Cardiac muscle cell (in vitro differentiated cells and primary cell): ENCODE measurements at regions not wholly inside any gene's neighbourhood (a gene's known extent, or its start where the extent isn't known, plus 50 kb on each side); places are given as distances from the start of the nearest gene placed in this dataset.
A peak's percentile ranks its signal among the peaks of the same experiment; 100 is the strongest.

ENCODE experiments used
- DNase-seq, 2 donors: peaks; one replicate each; pipeline versions ENCODE4 v3.0.0 to v3.0.0-alpha.2; 2010 to 2017; ENCODE audit warnings: low read depth in 1 of 2, low spot score in 1 of 2
- H3K27ac ChIP-seq: fragments of 200-600 bp; sonication (generic); 2 replicates; pipeline ENCODE4 v1.5.1; 2016
- H3K27me3 ChIP-seq: fragments of 200-600 bp; sonication (generic); 2 replicates; pipeline ENCODE4 v1.6.0; 2016; ENCODE audit warnings: control low read depth
- H3K36me3 ChIP-seq: fragments of 200-600 bp; sonication (generic); 2 replicates; pipeline ENCODE4 v1.5.1; 2016; ENCODE audit warnings: control low read depth
- H3K4me1 ChIP-seq: fragments of 200-600 bp; sonication (generic); 2 replicates; pipeline ENCODE4 v1.8.1; 2017; ENCODE audit warnings: low read depth, mild to moderate bottlenecking, mixed run types
- H3K4me3 ChIP-seq: fragments of 200-600 bp; sonication (generic); 2 replicates; pipeline ENCODE4 v1.5.1; 2016; ENCODE audit warnings: mild to moderate bottlenecking
- H3K9me3 ChIP-seq: fragments of 200-600 bp; sonication (generic); 2 replicates; pipeline ENCODE4 v1.5.1; 2017; ENCODE audit warnings: low read depth, mild to moderate bottlenecking, control low read depth
- TF ChIP-seq, protein P1 (sequence below): IDR thresholded peaks from 2 replicates; pipeline ENCODE4 v1.5.1; 2012; ENCODE audit warnings: low read depth, mild to moderate bottlenecking, low read length

DNA sequence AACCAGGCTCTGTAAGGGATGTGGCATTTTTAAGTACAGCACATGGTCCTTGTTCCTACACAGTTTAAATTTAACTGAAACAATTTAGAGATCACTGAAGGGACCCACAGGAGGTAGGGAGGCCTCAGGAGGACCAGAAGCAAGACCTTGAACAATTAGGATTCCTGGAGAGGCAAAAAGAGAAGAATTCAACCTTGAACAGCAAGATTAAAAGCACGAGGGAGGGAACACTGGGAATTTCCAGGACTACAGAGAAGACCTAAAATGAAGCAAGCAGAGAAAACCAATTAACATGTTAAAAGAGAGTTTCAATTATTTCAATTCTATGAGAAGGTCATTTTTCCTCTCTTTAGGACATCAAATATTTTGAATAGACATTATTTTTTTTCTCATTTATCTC, 160.3 kb downstream of the KCTD12 start:
- Histone ChIP-seq H3K4me1 (no peaks in the 10 kb centered on the region), H3K4me3 (no peak overlapping the region), H3K36me3 (no peaks in the 10 kb centered on the region), H3K27ac (no peak overlapping the region), H3K9me3 (no peaks in the 10 kb centered on the region), H3K27me3 (no peaks in the 10 kb centered on the region)
- TF ChIP-seq, protein P1, sequence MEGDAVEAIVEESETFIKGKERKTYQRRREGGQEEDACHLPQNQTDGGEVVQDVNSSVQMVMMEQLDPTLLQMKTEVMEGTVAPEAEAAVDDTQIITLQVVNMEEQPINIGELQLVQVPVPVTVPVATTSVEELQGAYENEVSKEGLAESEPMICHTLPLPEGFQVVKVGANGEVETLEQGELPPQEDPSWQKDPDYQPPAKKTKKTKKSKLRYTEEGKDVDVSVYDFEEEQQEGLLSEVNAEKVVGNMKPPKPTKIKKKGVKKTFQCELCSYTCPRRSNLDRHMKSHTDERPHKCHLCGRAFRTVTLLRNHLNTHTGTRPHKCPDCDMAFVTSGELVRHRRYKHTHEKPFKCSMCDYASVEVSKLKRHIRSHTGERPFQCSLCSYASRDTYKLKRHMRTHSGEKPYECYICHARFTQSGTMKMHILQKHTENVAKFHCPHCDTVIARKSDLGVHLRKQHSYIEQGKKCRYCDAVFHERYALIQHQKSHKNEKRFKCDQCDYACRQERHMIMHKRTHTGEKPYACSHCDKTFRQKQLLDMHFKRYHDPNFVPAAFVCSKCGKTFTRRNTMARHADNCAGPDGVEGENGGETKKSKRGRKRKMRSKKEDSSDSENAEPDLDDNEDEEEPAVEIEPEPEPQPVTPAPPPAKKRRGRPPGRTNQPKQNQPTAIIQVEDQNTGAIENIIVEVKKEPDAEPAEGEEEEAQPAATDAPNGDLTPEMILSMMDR, result no peak
- no peak for DNase-seq

DNA sequence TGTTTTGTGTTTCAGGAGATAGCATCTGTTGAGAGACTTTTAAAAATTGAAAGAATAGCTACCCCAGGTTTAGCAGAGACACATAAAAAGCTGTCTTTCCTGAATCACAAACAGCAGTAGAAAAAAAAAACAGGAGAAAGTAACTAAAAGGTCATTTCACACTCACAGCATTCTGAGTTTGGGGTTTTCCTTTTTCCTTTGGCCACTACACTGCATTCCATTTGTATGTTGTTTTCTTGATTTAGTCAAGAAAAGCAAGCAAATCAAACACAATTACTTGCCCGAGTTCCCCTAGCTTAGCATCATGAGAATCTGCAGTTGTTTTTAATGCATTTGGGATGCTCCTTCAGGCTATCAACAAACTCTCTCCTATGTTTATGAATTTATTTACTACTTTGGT, 161.0 kb downstream of the KCTD12 start:
- no peak overlapping the region for H3K27ac ChIP-seq
- H3K4me3 ChIP-seq, result no peak overlapping the region
- DNase-seq, result peak in 1 of 2 donors; percentile 61
- no peaks in the 10 kb centered on the region for H3K4me1 ChIP-seq
- no peaks in the 10 kb centered on the region for H3K9me3 ChIP-seq
- TF ChIP-seq, protein P1, result no peak
- no peaks in the 10 kb centered on the region for H3K36me3 ChIP-seq
- no peaks in the 10 kb centered on the region for H3K27me3 ChIP-seq

DNA sequence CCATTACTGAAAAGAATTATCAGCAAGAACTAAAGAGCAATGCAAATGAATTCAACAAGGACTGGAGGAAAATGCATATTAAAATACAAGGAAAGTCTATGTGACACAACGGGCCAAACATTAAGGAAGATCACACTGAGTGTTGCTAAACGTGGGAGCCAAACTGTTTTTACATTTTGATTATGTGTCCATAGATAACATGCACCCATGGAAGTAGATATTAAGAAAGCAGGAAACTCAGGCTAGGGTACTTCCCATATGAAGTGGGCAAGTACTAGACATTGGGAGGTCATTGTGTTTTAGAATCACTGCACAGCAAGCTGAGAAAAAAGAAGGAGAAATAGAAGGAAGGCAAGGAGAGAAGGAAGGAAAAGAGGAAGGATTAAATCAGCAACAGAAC, 161.8 kb downstream of the KCTD12 start:
- TF ChIP-seq, protein P1, result no peak
- H3K27me3 ChIP-seq, result no peaks in the 10 kb centered on the region
- no peak overlapping the region for H3K4me3 ChIP-seq
- no peaks in the 10 kb centered on the region for H3K9me3 ChIP-seq
- H3K4me1 ChIP-seq, result no peaks in the 10 kb centered on the region
- no peak for DNase-seq
- H3K36me3 ChIP-seq, result no peaks in the 10 kb centered on the region
- H3K27ac ChIP-seq, result no peak overlapping the region

DNA sequence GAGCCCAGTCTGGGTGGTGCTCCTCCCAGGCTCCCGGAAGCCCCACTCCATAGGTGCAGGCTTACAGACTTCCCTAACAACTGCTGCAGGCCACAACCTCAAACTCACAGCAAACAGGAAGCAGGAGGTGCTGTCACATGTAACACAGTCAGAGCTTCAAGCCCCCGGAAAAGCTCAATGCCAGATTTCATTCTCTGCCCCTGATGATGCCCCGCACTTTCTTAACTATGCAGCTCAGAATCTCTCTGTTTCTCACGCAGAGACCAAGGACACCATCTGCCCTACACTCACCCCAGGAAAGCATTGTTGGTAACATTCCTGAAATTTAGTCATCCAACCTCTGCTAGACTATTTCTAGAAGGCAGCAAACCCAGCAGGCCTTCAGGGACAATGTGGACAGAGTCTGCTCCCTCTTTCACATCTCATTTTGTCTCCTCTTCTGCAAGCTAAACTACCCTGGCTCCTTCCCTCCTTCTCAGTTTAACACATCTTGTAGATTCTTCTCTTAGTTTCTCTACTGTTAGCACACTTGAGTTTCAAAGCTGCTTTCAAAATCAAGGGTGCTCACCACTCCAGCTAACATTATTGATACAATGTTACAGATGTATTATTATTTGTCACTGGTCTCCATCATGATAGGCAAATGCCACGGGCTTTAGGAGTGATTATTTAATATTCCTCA, 162.5 kb downstream of the KCTD12 start:
- TF ChIP-seq, protein P1, result no peak
- peak in 1 of 2 donors; percentile 82 for DNase-seq
- Histone ChIP-seq H3K36me3 (no peaks in the 10 kb centered on the region), H3K4me3 (no peak overlapping the region), H3K27ac (no peak overlapping the region), H3K9me3 (no peaks in the 10 kb centered on the region), H3K4me1 (no peaks in the 10 kb centered on the region), H3K27me3 (no peaks in the 10 kb centered on the region)

DNA sequence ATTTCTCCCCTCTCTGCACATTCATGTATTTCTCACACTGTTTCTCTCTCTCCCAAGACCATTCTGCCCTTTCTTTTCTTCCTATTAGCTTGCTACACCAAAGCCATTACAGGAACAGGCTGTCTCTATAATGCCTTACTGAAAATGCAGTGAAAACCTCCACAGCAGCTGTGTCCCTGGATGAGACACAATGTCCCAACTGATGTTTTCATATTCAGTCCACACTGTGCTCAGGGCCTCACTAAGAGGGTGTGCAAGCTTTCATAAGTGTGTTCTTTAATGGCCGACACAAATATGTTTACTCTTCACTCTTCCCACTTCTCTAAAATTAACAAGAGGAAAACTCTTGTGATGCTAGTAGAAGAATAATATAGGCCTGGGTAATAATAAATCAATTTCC, 163.4 kb downstream of the KCTD12 start:
- no peak overlapping the region for H3K27ac ChIP-seq
- H3K9me3 ChIP-seq, result no peaks in the 10 kb centered on the region
- no peaks in the 10 kb centered on the region for H3K4me1 ChIP-seq
- H3K4me3 ChIP-seq, result no peak overlapping the region
- H3K27me3 ChIP-seq, result no peaks in the 10 kb centered on the region
- TF ChIP-seq, protein P1, result no peak
- H3K36me3 ChIP-seq, result no peaks in the 10 kb centered on the region
- no peak for DNase-seq
